Activated CD8-positive, alpha-beta memory T cell treated with anti-CD3 and anti-CD28 coated beads, Interleukin-2, amount 50 U/mL, for 1 hour (primary cell): ENCODE measurements at regions not wholly inside any gene's neighbourhood (a gene's known extent, or its start where the extent isn't known, plus 50 kb on each side); places are given as distances from the start of the nearest gene placed in this dataset.
"Not testable (repeated sequence)": the region's sequence is repeated elsewhere in the genome, so short reads cannot be mapped to it uniquely, and the experiment has no call there.

Experiments
- DNase-seq: peaks from one replicate; pipeline ENCODE4 v3.0.0-alpha.2; 2020; ENCODE audit errors: extremely low read depth

GRCh38 chr2:212913640-212914306 lies 237.6 kb downstream of the IKZF2 start:
- DNase-seq: no peak

- no peak for DNase-seq
These were observed 238.8 kb downstream of the IKZF2 start for GRCh38 chr2:212912445-212913103.

- no peak for DNase-seq
These were observed 240.4 kb downstream of the IKZF2 start for GRCh38 chr2:212911011-212911410.

GRCh38 chr2:212908682-212909435 lies 242.6 kb downstream of the IKZF2 start:
- DNase-seq: no peak

GRCh38 chr2:212908031-212908430 lies 243.4 kb downstream of the IKZF2 start:
- DNase-seq: no peak

- DNase-seq: no peak
These were observed 244.8 kb downstream of the IKZF2 start for GRCh38 chr2:212906620-212907019.

GRCh38 chr2:212905640-212906201 lies 245.7 kb downstream of the IKZF2 start:
- no peak for DNase-seq

GRCh38 chr2:212904646-212905045 lies 246.8 kb downstream of the IKZF2 start:
- DNase-seq: no peak

GRCh38 chr2:212903413-212903812 lies 248.0 kb downstream of the IKZF2 start:
- DNase-seq: no peak

GRCh38 chr2:212902421-212902820 lies 249.0 kb downstream of the IKZF2 start:
- no peak for DNase-seq

- DNase-seq: no peak
These were observed 249.7 kb downstream of the IKZF2 start for GRCh38 chr2:212901604-212902275.

- DNase-seq: no peak
These were observed 250.7 kb downstream of the IKZF2 start for GRCh38 chr2:212900715-212901114.

GRCh38 chr2:212898011-212898410 lies 253.4 kb downstream of the IKZF2 start:
- DNase-seq: no peak

- DNase-seq: no peak
These were observed 254.1 kb downstream of the IKZF2 start for GRCh38 chr2:212897296-212897695.

GRCh38 chr2:212894026-212894425 lies 257.4 kb downstream of the IKZF2 start:
- DNase-seq: no peak

- DNase-seq: no peak
These were observed 258.2 kb downstream of the IKZF2 start for GRCh38 chr2:212893216-212893615.

GRCh38 chr2:212892193-212892592 lies 259.2 kb downstream of the IKZF2 start:
- DNase-seq: no peak

- DNase-seq: no peak
These were observed 259.8 kb downstream of the IKZF2 start for GRCh38 chr2:212891580-212891979.

- no peak for DNase-seq
These were observed 268.8 kb downstream of the IKZF2 start for GRCh38 chr2:212882626-212883025.

- DNase-seq: not testable (repeated sequence)
These were observed 274.9 kb downstream of the IKZF2 start for GRCh38 chr2:212876556-212876955.

- DNase-seq: not testable (repeated sequence)
These were observed 275.5 kb downstream of the IKZF2 start for GRCh38 chr2:212875950-212876349.

GRCh38 chr2:212873256-212873655 lies 278.2 kb downstream of the IKZF2 start:
- DNase-seq: no peak
